ENCODE measurements at regions not wholly inside any gene's neighbourhood (a gene's known extent, or its start where the extent isn't known, plus 50 kb on each side); places are given as distances from the start of the nearest gene placed in this dataset.
A peak's percentile ranks its signal among the peaks of the same experiment; 100 is the strongest.

DNA sequence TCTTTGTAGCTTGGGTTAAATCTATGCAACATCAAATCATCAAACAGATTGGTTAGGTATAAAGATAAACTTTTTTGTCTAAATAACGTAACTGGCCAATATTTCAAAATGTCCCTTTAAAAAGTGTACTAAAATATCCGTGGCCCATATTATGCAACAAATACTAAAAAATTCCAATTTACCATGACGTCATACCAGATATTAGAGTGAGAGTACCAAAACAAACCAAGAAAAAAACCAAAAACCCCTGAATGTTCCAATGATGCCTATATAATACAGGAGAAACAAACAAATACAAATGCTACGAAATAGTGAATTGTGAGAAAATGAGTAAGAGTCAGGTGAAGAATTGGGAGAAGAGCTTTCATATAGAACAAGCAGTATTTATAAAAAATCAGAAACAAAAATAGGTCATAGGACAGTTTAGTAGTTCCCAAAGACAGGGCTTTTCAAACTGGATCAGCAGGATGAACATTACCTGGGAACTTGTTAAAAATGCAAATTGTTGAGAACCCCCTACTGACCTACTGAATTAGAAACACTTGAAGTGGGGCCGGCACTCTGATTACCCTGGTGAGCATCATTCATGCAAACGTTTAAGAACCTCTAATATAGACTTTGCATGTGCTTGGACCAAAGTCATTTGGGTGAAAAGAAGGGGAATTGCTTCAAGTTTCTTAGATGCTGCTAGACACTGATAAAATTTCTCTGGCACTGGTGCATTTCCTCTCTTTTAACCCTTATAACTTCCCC is 753.7 kb downstream of the DSC3 start:
- no peak for DNase-seq

DNA sequence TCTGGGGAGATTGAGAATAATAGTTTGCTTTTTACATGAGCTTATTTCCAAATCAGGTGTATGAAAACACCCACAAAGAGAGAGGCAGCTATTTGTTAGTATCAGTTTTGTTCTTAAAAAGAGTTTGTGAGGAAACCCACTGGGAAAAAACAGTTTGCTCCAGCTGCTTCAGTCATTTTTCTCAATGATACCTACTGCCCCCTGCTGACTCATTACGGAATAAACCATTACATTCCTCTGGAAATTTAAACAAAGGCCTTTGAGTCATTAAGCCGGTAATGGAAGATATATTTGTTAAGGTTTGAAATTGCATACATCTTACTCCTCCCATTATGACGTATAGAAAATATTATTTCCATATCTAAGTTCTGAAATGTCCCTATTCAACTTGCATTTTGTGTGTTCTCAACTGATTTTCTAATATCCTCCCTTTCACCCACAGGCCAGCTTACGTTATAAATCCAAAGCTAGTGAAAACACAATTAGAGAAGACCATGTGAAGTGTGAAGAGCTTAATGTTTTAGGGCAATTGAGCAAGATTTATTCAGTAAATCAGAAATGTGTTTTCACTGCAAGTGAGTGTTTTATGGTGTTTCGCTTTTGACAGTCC is 761.6 kb downstream of the DSC3 start:
- DNase-seq = peak; percentile 36

- DNase-seq = no peak
Observed at GRCh38 chr18:30280186-30280585, 762.4 kb downstream of the DSC3 start.

- no peak for DNase-seq
Observed at GRCh38 chr18:30277676-30278075, 764.9 kb downstream of the DSC3 start.

DNA sequence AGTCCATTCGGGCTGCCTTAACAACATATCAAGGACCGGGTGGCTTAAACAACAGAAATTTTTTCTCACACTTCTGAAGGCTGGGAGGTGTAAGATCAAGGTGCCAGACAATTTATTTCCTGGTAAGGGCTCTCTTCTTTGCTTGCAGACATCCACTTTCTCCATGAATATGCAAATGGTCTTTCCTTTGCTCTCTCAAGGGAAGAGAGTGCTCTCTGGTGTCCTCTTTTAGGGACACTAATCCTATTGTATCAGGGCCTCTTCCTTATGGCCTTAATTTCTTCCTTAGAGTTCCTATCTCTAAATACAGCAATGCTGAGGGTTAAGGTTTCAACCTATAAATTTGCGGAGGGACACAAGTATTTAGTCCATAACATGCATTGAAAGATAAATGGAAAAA is 770.8 kb downstream of the DSC3 start:
- no peak for DNase-seq

DNA sequence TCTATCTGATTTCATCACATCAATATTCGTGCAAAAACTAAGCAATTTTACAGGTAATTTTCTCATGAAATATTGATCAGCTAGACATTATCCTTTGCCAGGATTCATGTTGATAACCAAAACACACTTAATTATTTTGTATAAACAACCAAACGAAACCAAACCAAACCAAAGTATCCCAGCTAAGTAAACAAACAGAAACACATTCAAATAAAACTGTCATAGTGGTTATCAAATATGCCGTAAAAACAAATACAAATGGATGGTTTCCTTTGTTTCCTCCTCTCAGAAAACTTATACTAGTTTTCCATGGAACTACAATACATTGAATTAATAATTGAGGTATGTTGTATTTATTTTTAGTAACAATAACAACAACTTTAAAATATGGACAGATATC is 777.4 kb downstream of the DSC3 start:
- DNase-seq = no peak

DNA sequence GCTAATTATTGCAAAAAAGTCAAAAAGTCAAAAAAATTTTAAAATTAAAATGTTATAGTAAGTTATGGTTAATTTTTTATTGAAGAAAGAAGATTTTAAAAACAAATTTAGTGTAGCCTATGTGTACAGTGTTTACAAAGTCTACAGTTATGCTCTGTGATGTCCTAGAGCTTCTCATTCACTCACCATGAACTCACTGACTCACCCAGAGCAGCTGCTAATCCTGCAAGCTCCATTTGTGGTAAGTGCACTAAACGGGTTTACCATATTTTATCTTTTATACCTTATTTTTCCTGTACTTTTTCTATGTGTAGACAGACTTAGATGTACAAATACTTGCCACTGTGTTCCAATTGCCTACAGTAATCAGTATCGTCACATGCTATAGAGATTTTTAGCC is 788.2 kb downstream of the DSC3 start:
- no peak for DNase-seq

GRCh38 chr18:30248056-30248455 is 794.5 kb downstream of the DSC3 start:
- no peak for DNase-seq

- no peak for DNase-seq
Observed at GRCh38 chr18:30245766-30246455, 796.6 kb downstream of the DSC3 start.

- DNase-seq = no peak
Observed at GRCh38 chr18:30234755-30235154, 807.8 kb downstream of the DSC3 start.

- DNase-seq = no peak
Observed at GRCh38 chr18:30211112-30211511, 831.4 kb downstream of the DSC3 start.

DNA sequence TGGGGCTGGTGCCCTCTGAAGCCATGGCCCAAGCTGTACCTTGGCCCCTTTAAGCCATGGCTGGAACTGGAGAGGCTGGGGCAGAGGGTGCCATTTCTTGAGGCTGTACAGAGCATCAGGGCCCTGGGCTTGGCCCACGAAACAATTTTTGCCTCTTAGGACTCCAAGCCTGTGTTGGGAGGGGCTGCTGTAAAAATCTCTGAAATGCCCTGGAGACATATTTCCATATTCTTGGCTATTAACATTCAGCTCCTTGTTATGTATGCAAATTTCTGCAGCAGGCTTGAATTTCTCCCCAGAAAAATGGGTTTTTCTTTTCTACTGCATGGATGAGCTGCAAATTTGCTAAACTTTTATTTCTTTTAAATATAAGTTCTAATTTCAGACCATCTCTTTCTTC is 834.0 kb downstream of the DSC3 start:
- DNase-seq = no peak

DNA sequence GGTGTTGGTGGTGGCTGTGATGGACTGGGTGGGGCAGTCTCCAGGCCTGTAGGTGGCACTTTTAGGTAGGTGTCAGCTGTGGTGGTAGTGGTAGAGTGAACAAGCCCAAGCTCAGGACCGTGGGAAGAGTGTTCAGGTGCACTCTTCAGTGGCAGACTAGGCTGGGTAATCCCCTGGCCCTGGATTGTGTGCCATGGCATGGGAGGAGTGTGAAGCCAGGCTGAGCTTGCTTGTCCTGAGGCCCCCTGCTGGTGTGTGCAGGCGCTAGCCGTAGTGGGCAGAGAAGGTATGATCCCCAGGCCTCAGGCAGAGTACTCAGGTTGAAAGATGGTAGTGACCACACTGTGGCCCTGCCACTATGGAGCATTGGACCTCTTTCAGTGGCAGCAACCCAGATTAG is 850.3 kb downstream of the DSC3 start:
- DNase-seq = no peak

- DNase-seq = no peak
Observed at GRCh38 chr18:30186245-30186644, 856.3 kb downstream of the DSC3 start.

DNA sequence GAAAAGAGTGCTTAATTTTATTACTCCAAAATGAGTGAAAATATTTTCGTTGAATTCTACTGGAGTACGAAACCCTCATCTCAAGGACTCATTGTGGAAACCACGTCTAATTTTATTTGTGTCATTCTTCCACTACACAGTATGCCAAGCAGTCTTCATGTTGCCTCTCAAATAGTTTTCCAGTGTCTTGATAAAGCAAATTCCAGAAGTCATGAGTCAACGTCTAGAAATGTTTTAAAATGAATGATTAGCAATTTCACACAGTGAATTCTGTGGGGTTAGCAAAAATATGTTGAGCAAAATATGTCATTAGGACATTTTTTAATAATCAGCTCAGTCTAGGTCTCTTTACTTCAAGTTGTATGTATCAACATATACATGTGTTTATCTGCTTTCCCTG is 865.5 kb downstream of the DSC3 start:
- no peak for DNase-seq

DNA sequence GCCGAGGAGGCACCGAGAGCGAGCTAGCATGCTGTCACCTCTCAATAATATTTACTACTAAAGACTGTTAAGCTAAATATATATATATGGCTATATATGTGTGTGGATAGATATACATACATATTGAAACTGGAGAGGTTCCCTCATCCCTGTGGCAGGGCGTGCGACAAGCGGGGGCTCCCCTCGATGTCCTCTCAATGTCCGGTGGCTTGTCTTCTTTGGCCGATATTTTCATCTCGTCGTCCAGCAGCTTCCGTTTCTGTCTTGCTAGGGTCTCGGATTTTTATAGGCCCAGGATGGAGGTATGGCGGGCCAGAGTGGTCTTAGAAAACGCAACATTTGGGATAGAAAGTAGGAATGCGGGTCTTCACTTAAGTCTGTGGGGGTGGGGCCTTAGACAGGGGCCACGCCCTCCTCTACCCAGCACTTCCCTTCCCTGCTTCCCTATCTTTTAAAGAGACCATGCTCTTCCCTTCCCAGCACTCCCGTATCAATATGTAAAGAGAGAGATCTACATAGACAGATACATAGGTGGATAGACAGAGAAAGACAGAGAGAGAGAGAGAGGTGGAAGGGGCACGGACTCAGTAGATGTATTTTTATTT is 866.8 kb downstream of the DSC3 start:
- DNase-seq = no peak

DNA sequence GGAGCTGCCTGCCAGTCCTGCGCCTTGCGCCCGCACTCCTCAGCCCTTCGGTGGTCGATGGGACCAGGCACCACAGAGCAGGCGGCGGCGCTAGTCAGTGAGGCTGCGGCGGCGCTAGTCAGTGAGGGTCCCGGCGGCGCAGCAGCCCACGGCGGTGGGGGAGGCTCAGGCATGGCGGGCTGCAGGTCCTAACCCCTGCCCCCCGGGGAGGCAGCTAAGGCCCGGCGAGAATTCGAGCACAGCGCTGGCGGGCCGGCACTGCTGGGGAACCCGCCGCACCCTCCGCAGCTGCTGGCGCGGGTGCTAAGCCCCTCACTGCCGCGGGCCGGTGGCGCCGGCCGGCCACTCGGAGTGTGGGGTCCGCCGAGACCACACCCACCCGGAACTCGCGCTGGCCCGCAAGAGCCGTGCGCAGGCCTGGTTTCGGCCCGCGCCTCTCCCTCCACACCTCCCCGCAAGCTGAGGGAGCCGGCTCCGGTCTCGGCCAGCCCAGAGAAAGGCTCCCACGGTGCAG is 867.4 kb downstream of the DSC3 start:
- DNase-seq = no peak

DNA sequence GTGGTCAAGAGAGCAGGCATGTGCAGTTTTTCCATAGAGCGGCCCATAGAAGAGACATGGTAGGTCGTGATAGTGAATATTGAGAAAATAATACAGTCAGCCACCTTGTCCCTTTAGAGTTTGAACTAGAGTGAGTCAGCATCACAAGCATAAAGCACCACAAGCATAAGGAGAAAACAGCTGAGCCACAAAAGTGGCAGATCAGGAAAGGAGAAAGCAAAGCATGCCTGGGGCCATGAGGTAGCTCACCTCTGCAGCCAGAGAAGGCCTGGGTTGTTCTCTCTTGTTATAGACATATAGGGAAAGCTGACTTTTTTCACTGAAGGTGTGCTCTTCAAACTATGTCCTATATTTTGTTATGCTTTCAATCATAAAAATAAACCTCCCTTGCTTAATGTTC is 879.0 kb downstream of the DSC3 start:
- no peak for DNase-seq

GRCh38 chr18:30160124-30160523 is 882.4 kb downstream of the DSC3 start:
- DNase-seq = no peak

DNA sequence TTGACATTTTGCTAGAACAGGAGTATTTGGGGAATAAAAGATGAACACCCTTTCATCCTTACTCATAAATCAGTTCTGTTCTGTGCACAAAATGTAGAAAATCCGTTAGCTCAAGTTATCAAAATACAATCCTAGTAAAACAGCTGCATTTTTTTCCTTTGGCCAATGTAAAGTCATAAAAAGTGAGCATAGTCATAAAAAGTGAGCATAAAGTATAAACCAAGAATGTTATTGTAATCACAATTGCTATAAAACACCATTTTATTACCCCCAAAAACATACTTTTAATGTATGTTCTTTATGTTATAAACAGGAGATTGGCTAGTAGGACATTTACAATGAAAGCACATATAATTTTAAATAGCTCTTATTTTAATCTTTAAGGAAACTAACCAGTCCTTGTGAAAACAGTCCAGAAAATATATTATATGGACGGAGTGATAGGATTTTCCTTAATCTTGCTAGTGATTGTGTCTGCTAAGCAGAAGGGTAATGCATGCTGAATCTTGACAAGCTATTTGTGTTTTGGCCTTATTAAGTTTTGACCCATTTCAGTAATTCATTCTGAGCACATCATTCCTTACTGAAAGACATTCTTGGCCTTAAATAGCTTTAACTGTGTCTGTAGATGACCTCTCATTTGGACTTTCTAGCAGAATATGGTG is 891.8 kb downstream of the DSC3 start:
- no peak for DNase-seq

GRCh38 chr18:30149585-30149984 is 893.0 kb downstream of the DSC3 start:
- no peak for DNase-seq

GRCh38 chr18:30142870-30143269 is 899.7 kb downstream of the DSC3 start:
- no peak for DNase-seq

DNA sequence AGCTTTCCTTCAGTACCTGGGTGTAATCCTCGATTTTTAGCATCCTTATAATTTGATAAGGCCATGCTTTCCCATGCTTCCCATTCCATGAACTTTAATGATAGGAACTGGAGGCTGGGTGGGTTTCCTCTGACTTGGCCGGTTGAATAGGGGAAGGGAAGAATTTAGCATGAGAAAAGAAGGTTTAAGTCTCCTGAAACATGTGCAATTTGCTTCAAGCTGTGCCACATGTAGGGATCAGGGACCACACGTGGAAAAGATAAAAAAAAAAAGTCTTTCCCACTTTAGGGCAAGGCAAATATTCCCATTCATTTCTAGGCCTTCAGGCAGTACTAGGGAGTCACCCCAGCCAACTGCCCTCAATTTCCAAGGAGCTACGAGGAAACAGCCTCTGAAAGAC is 900.3 kb downstream of the DSC3 start:
- DNase-seq = no peak
